ENCODE measurements at regions not wholly inside any gene's neighbourhood (a gene's known extent, or its start where the extent isn't known, plus 50 kb on each side); places are given as distances from the start of the nearest gene placed in this dataset.

- TF ChIP-seq, protein P1, sequence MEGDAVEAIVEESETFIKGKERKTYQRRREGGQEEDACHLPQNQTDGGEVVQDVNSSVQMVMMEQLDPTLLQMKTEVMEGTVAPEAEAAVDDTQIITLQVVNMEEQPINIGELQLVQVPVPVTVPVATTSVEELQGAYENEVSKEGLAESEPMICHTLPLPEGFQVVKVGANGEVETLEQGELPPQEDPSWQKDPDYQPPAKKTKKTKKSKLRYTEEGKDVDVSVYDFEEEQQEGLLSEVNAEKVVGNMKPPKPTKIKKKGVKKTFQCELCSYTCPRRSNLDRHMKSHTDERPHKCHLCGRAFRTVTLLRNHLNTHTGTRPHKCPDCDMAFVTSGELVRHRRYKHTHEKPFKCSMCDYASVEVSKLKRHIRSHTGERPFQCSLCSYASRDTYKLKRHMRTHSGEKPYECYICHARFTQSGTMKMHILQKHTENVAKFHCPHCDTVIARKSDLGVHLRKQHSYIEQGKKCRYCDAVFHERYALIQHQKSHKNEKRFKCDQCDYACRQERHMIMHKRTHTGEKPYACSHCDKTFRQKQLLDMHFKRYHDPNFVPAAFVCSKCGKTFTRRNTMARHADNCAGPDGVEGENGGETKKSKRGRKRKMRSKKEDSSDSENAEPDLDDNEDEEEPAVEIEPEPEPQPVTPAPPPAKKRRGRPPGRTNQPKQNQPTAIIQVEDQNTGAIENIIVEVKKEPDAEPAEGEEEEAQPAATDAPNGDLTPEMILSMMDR (IDR thresholded peaks at IDR 0.05 in 4 of 5, conservative IDR thresholded peaks at IDR 0.05 in 1 of 5) = no peak
- no peak for TF ChIP-seq POLR2A (IDR thresholded peaks at IDR 0.05)
These were observed 348.9 kb downstream of the OSR1 start for GRCh38 chr2:19009510-19009909.
